GM13976 (cell line): ENCODE measurements at regions not wholly inside any gene's neighbourhood (a gene's known extent, or its start where the extent isn't known, plus 50 kb on each side); places are given as distances from the start of the nearest gene placed in this dataset.

Experiments
- DNase-seq: peaks from one replicate; pipeline ENCODE4 v3.0.0; 2012; ENCODE audit warnings: low spot score
- CTCF ChIP-seq: IDR thresholded peaks from 2 replicates; pipeline ENCODE4 v1.5.1; 2012; ENCODE audit warnings: borderline replicate concordance, mild to moderate bottlenecking; ENCODE audit not compliant: insufficient read depth; ENCODE audit errors: extremely low read depth, missing control alignments, control extremely low read depth
- in situ Hi-C: fragments of 300-500 bp; cut with MboI; formaldehyde crosslinking; loops from one replicate; pipeline ENCODE4 v1.12.0; 2022; ENCODE audit warnings: low sequenced_read_pairs, mixed read lengths, inconsistent platforms; ENCODE audit not compliant: unreplicated experiment

- no peak for DNase-seq
- TF ChIP-seq CTCF = no peak
- in situ Hi-C loops = no loop called here
Measured at GRCh38 chr1:234710381-234710780, 100.4 kb upstream of the IRF2BP2 start.

DNA sequence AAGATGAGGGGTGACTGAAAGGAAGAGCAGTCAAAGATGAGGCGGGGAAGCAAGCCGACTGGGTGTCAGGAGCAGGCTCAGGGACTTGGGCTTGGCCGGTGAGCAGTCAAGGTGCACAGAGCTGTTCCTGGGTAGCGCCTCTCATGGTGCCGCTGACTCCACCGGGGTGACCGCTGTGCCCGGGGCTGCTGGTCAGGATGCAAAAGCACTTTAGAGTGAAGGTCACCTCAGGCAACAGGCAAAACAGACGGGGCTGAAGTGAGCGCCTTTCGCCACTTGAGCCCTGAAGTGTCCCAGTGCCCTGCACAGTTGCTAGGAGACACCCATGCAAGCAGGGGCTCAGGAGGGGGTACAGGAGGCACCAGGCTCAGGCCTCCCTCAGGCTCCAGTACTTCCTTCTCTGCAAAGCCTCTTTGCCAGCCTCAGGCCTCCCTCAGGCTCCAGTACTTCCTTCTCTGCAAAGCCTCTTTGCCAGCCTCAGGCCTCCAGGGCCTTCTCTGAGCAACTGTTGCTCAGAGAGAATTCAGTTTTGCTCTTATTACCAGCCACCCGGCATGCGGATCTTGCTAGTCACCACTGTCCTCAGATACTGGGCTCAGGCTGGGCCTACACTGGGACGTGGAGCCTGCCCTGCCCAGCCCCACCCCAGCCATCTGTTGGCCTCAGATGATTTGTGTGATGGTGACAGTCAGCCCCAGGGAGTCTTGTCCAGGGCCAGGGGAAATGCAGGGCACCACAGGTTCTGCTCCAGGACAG is 99.7 kb upstream of the IRF2BP2 start:
- no peak for TF ChIP-seq CTCF
- no peak for DNase-seq
- in situ Hi-C loops = no loop called here

GRCh38 chr1:234708700-234709395 is 98.9 kb upstream of the IRF2BP2 start:
- in situ Hi-C loops = no loop called here
- DNase-seq = no peak
- no peak for TF ChIP-seq CTCF

- TF ChIP-seq CTCF = no peak
- no peak for DNase-seq
- in situ Hi-C loops = no loop called here
Measured at GRCh38 chr1:234707641-234708040, 97.7 kb upstream of the IRF2BP2 start.

GRCh38 chr1:234706931-234707330 is 97.0 kb upstream of the IRF2BP2 start:
- no peak for DNase-seq
- in situ Hi-C loops = no loop called here

DNA sequence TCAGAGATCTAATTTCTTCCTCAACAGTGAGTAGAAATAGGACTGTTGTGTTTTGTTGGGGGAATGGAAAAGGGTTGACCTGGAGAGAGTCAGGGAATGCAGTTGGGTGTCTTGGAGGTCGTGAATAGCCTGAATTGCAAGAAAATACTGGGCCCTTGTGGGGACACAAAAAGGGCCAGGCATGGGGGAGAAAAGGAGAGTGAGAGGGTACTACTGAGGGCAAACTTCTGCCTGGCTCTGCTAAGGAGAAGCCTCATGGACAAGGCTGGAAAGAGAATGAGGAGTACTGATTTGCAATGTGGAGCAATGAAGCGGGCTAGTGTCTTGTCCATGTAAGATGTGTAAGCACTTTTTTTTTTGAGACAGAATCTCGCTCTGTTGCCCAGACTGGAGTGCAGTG is 96.2 kb upstream of the IRF2BP2 start:
- no peak for TF ChIP-seq CTCF
- in situ Hi-C loops = no loop called here
- no peak for DNase-seq

More at GRCh38 chr1:234706931-234707330, 97.0 kb upstream of the IRF2BP2 start:
- TF ChIP-seq CTCF = no peak

- no peak for TF ChIP-seq CTCF
- DNase-seq = no peak
- in situ Hi-C loops = no loop called here
Measured at GRCh38 chr1:234705615-234706014, 95.6 kb upstream of the IRF2BP2 start.
